ENCODE measurements at regions not wholly inside any gene's neighbourhood (a gene's known extent, or its start where the extent isn't known, plus 50 kb on each side); places are given as distances from the start of the nearest gene placed in this dataset.

GRCh38 chr6:71385111-71385822, 96.7 kb downstream of the OGFRL1 start:
- Histone ChIP-seq H3K27me3 (no peaks in the 10 kb centered on the region), H3K36me3 (peaks cover 0 to 7% (median 0%) of the 10 kb centered on the region in 3 donors), H3K27ac (no peak overlapping the region), H3K4me3 (no peak overlapping the region), H3K9me3 (no peaks in the 10 kb centered on the region), H3K4me1 (peaks cover 0 to 39% (median 10%) of the 10 kb centered on the region in 4 donors)
- 80 to 84% methylated on average over 1 of the region's 1 CpG for WGBS, 2 donors
- TF ChIP-seq POLR2A (IDR thresholded peaks at IDR 0.05) (no peak), EP300 (IDR thresholded peaks at IDR 0.05) (no peak)
- no peak for DNase-seq (ENCODE audit: low spot score in 2 of 2)

- WGBS, 2 donors, result 82 to 85% methylated on average over 4 of the region's 4 CpGs
- Histone ChIP-seq H3K27me3 (no peaks in the 10 kb centered on the region), H3K4me3 (no peak overlapping the region), H3K4me1 (peaks cover 0 to 41% (median 10%) of the 10 kb centered on the region in 4 donors), H3K27ac (no peak overlapping the region), H3K9me3 (no peaks in the 10 kb centered on the region), H3K36me3 (peaks cover 0 to 7% (median 0%) of the 10 kb centered on the region in 3 donors)
- no peak for TF ChIP-seq EP300 (IDR thresholded peaks at IDR 0.05)
- TF ChIP-seq CTCF (IDR thresholded peaks at IDR 0.05), result no peak
- TF ChIP-seq POLR2A (IDR thresholded peaks at IDR 0.05), result no peak
- DNase-seq (ENCODE audit: low spot score in 2 of 2), result no peak
Measured at GRCh38 chr6:71386215-71386614, 97.6 kb downstream of the OGFRL1 start.

GRCh38 chr6:71387179-71387578, 98.6 kb downstream of the OGFRL1 start:
- Histone ChIP-seq H3K4me3 (no peak overlapping the region), H3K4me1 (peaks cover 0 to 40% (median 10%) of the 10 kb centered on the region in 4 donors), H3K36me3 (peaks cover 0 to 7% (median 0%) of the 10 kb centered on the region in 3 donors), H3K27ac (peak overlapping the region in 1 of 4 donors; percentile 1), H3K27me3 (no peaks in the 10 kb centered on the region), H3K9me3 (no peaks in the 10 kb centered on the region)
- no peak for DNase-seq (ENCODE audit: low spot score in 2 of 2)
- TF ChIP-seq EP300 (IDR thresholded peaks at IDR 0.05) (peak in 1 of 2 donors; percentile 43), CTCF (IDR thresholded peaks at IDR 0.05) (no peak), POLR2A (IDR thresholded peaks at IDR 0.05) (no peak)

- H3K4me3 ChIP-seq, result no peak overlapping the region
- no peak overlapping the region for H3K27ac ChIP-seq
- no peaks in the 10 kb centered on the region for H3K27me3 ChIP-seq
- no peak for TF ChIP-seq POLR2A (IDR thresholded peaks at IDR 0.05)
- no peak for TF ChIP-seq CTCF (IDR thresholded peaks at IDR 0.05)
- TF ChIP-seq EP300 (IDR thresholded peaks at IDR 0.05), result no peak
- WGBS, 2 donors, result 83 to 95% methylated on average over 1 of the region's 1 CpG
- H3K4me1 ChIP-seq, result peaks cover 0 to 47% (median 13%) of the 10 kb centered on the region in 4 donors
- H3K36me3 ChIP-seq, result peaks cover 0 to 3% (median 0%) of the 10 kb centered on the region in 3 donors
- no peak for DNase-seq (ENCODE audit: low spot score in 2 of 2)
- H3K9me3 ChIP-seq, result no peaks in the 10 kb centered on the region
Measured at GRCh38 chr6:71388068-71388744, 99.6 kb downstream of the OGFRL1 start.

GRCh38 chr6:71388856-71389527, 100.4 kb downstream of the OGFRL1 start:
- DNase-seq (ENCODE audit: low spot score in 2 of 2), result no peak
- H3K9me3 ChIP-seq, result no peaks in the 10 kb centered on the region
- no peak overlapping the region for H3K27ac ChIP-seq
- no peak overlapping the region for H3K4me3 ChIP-seq
- 68 to 71% methylated on average over 4 of the region's 4 CpGs for WGBS, 2 donors
- H3K4me1 ChIP-seq, result peaks cover 0 to 55% (median 20%) of the 10 kb centered on the region in 4 donors
- H3K36me3 ChIP-seq, result no peaks in the 10 kb centered on the region
- TF ChIP-seq EP300 (IDR thresholded peaks at IDR 0.05), result no peak
- no peak for TF ChIP-seq POLR2A (IDR thresholded peaks at IDR 0.05)
- TF ChIP-seq CTCF (IDR thresholded peaks at IDR 0.05), result no peak
- H3K27me3 ChIP-seq, result no peaks in the 10 kb centered on the region
